RPMI8226 (cell line): ENCODE measurements at regions not wholly inside any gene's neighbourhood (a gene's known extent, or its start where the extent isn't known, plus 50 kb on each side); places are given as distances from the start of the nearest gene placed in this dataset.
A peak's percentile ranks its signal among the peaks of the same experiment; 100 is the strongest.
"Not testable (repeated sequence)": the region's sequence is repeated elsewhere in the genome, so short reads cannot be mapped to it uniquely, and the experiment has no call there.

ENCODE experiments used
- DNase-seq: peaks from one replicate; pipeline ENCODE4 v3.0.0-alpha.2; 2015

GRCh38 chr18:52087140-52087539 is 252.9 kb upstream of the DCC start:
- DNase-seq: no peak

GRCh38 chr18:52090005-52090404 is 250.0 kb upstream of the DCC start:
- DNase-seq: no peak

GRCh38 chr18:52093171-52093570 is 246.8 kb upstream of the DCC start:
- no peak for DNase-seq

GRCh38 chr18:52118684-52119083 is 221.3 kb upstream of the DCC start:
- DNase-seq: no peak

GRCh38 chr18:52130624-52131301 is 209.2 kb upstream of the DCC start:
- DNase-seq: no peak

- no peak for DNase-seq
These were observed 208.2 kb upstream of the DCC start for GRCh38 chr18:52131845-52132244.

- DNase-seq: no peak
These were observed 203.5 kb upstream of the DCC start for GRCh38 chr18:52136532-52136931.

GRCh38 chr18:52140986-52141385 is 199.0 kb upstream of the DCC start:
- DNase-seq: no peak

- no peak for DNase-seq
These were observed 189.9 kb upstream of the DCC start for GRCh38 chr18:52150050-52150449.

- DNase-seq: peak; percentile 57
These were observed 188.0 kb upstream of the DCC start for GRCh38 chr18:52152036-52152435.

GRCh38 chr18:52156166-52156565 is 183.8 kb upstream of the DCC start:
- DNase-seq: no peak

GRCh38 chr18:52160636-52161035 is 179.4 kb upstream of the DCC start:
- DNase-seq: no peak

GRCh38 chr18:52163478-52163877 is 176.5 kb upstream of the DCC start:
- DNase-seq: no peak

GRCh38 chr18:52168131-52168530 is 171.9 kb upstream of the DCC start:
- not testable (repeated sequence) for DNase-seq

- DNase-seq: no peak
These were observed 165.8 kb upstream of the DCC start for GRCh38 chr18:52174220-52174619.

GRCh38 chr18:52175406-52175805 is 164.6 kb upstream of the DCC start:
- no peak for DNase-seq

- DNase-seq: no peak
These were observed 156.9 kb upstream of the DCC start for GRCh38 chr18:52183107-52183506.

GRCh38 chr18:52190195-52190594 is 149.8 kb upstream of the DCC start:
- DNase-seq: peak; percentile 28

GRCh38 chr18:52190631-52191030 is 149.4 kb upstream of the DCC start:
- DNase-seq: no peak

GRCh38 chr18:52200406-52200805 is 139.6 kb upstream of the DCC start:
- DNase-seq: no peak

GRCh38 chr18:52200921-52201663 is 138.9 kb upstream of the DCC start:
- DNase-seq: no peak

- DNase-seq: no peak
These were observed 131.4 kb upstream of the DCC start for GRCh38 chr18:52208646-52209045.

GRCh38 chr18:52216109-52216508 is 123.9 kb upstream of the DCC start:
- no peak for DNase-seq

GRCh38 chr18:52216666-52217065 is 123.3 kb upstream of the DCC start:
- no peak for DNase-seq

GRCh38 chr18:52219102-52219501 is 120.9 kb upstream of the DCC start:
- DNase-seq: no peak
